ENCODE measurements at regions not wholly inside any gene's neighbourhood (a gene's known extent, or its start where the extent isn't known, plus 50 kb on each side); places are given as distances from the start of the nearest gene placed in this dataset.
"Not testable (repeated sequence)": the region's sequence is repeated elsewhere in the genome, so short reads cannot be mapped to it uniquely, and the experiment has no call there.

- Histone ChIP-seq H3K9me3 (no peaks in the 10 kb centered on the region), H3K4me3 (no peak overlapping the region), H3K4me1 (no peaks in the 10 kb centered on the region), H3K27ac (no peak overlapping the region), H3K27me3 (no peaks in the 10 kb centered on the region), H3K36me3 (no peaks in the 10 kb centered on the region)
- intact Hi-C loops (cut with DNase I) = no loop called here
- DNase-seq (ENCODE audit: low spot score in 2 of 2) = no peak
- no peak for TF ChIP-seq CTCF (IDR thresholded peaks at IDR 0.05)
Measured at GRCh38 chr12:25401547-25402345, 151.0 kb upstream of the KRAS start.

- no peak for DNase-seq (ENCODE audit: low spot score in 2 of 2)
- no peaks in the 10 kb centered on the region for H3K27me3 ChIP-seq
- no peaks in the 10 kb centered on the region for H3K9me3 ChIP-seq
- TF ChIP-seq CTCF (IDR thresholded peaks at IDR 0.05) = no peak
- H3K27ac ChIP-seq = no peak overlapping the region
- intact Hi-C loops (cut with DNase I) = no loop called here
- no peaks in the 10 kb centered on the region for H3K36me3 ChIP-seq
- H3K4me1 ChIP-seq = no peaks in the 10 kb centered on the region
- no peak overlapping the region for H3K4me3 ChIP-seq
Measured at GRCh38 chr12:25397001-25397400, 146.3 kb upstream of the KRAS start.

- intact Hi-C loops (cut with DNase I) = no loop called here
- no peaks in the 10 kb centered on the region for H3K27me3 ChIP-seq
- DNase-seq (ENCODE audit: low spot score in 2 of 2) = no peak
- TF ChIP-seq CTCF (IDR thresholded peaks at IDR 0.05) = no peak
- H3K27ac ChIP-seq = no peak overlapping the region
- H3K4me1 ChIP-seq = no peaks in the 10 kb centered on the region
- no peaks in the 10 kb centered on the region for H3K36me3 ChIP-seq
- H3K9me3 ChIP-seq = no peaks in the 10 kb centered on the region
- H3K4me3 ChIP-seq = no peak overlapping the region
Measured at GRCh38 chr12:25395227-25395626, 144.5 kb upstream of the KRAS start.

- H3K4me1 ChIP-seq; H3K27me3 ChIP-seq; H3K9me3 ChIP-seq; H3K36me3 ChIP-seq; DNase-seq (ENCODE audit: low spot score in 2 of 2); H3K27ac ChIP-seq; intact Hi-C loops (cut with DNase I); H3K4me3 ChIP-seq: not testable (repeated sequence)
Measured at GRCh38 chr12:25394775-25395174, 144.0 kb upstream of the KRAS start.

- Histone ChIP-seq H3K27me3 (no peaks in the 10 kb centered on the region), H3K27ac (no peak overlapping the region), H3K4me1 (no peaks in the 10 kb centered on the region), H3K9me3 (no peaks in the 10 kb centered on the region), H3K36me3 (no peaks in the 10 kb centered on the region), H3K4me3 (no peak overlapping the region)
- no peak for DNase-seq (ENCODE audit: low spot score in 2 of 2)
- intact Hi-C loops (cut with DNase I) = no loop called here
- no peak for TF ChIP-seq CTCF (IDR thresholded peaks at IDR 0.05)
Measured at GRCh38 chr12:25394025-25394424, 143.3 kb upstream of the KRAS start.

GRCh38 chr12:25391346-25391745, 140.6 kb upstream of the KRAS start:
- H3K4me1 ChIP-seq; H3K9me3 ChIP-seq; H3K4me3 ChIP-seq; intact Hi-C loops (cut with DNase I); H3K36me3 ChIP-seq; H3K27me3 ChIP-seq; H3K27ac ChIP-seq; DNase-seq (ENCODE audit: low spot score in 2 of 2): not testable (repeated sequence)

- H3K4me3 ChIP-seq = no peak overlapping the region
- peaks cover 0 to 7% of the 10 kb centered on the region in 2 donors for H3K4me1 ChIP-seq
- TF ChIP-seq CTCF (IDR thresholded peaks at IDR 0.05) = no peak
- H3K27ac ChIP-seq = no peak overlapping the region
- intact Hi-C loops (cut with DNase I) = no loop called here
- no peaks in the 10 kb centered on the region for H3K27me3 ChIP-seq
- no peaks in the 10 kb centered on the region for H3K36me3 ChIP-seq
- no peaks in the 10 kb centered on the region for H3K9me3 ChIP-seq
- no peak for DNase-seq (ENCODE audit: low spot score in 2 of 2)
Measured at GRCh38 chr12:25388183-25388582, 137.5 kb upstream of the KRAS start.
